ENCODE measurements at regions not wholly inside any gene's neighbourhood (a gene's known extent, or its start where the extent isn't known, plus 50 kb on each side); places are given as distances from the start of the nearest gene placed in this dataset.

- peak overlapping the region; percentile 83 for H3K27ac ChIP-seq
- no peaks in the 10 kb centered on the region for H3K27me3 ChIP-seq (ENCODE audit: insufficient read depth, low read depth)
- peaks cover 28% of the 10 kb centered on the region for H3F3A ChIP-seq (ENCODE audit: insufficient read depth, low read depth)
- ChIA-PET CTCF (interaction anchor here (0.7 kb wide), 2 partner anchors 23 to 189 kb away, joined by 4 to 16 read pairs; no protein-coding TSS in a partner anchor), POLR2A (ENCODE audit: unreplicated experiment) (no interaction called here)
- no peaks in the 10 kb centered on the region for H3K9me2 ChIP-seq (ENCODE audit: insufficient read depth)
- H3K4me3 ChIP-seq = peak overlapping the region; percentile 23; the same call in 1 of the 2 replicates
- no TSS peak for BruUV-seq (replicated peaks)
- peak; percentile 81 to 91 for DNase-seq
- H3K4me2 ChIP-seq = peak overlapping the region; percentile 69
- no peaks in the 10 kb centered on the region for H3K36me3 ChIP-seq (ENCODE audit: low read depth)
- 0 out of 2 replicates have a peak overlapping the region, but pooled peaks have one; percentile 9 for H2AFZ ChIP-seq
- H3K79me2 ChIP-seq (ENCODE audit: low read depth) = no peaks in the 10 kb centered on the region
- TF ChIP-seq EZH2 (IDR thresholded peaks at IDR 0.05; ENCODE audit: low read depth) = no peak
- TF ChIP-seq, protein P1, sequence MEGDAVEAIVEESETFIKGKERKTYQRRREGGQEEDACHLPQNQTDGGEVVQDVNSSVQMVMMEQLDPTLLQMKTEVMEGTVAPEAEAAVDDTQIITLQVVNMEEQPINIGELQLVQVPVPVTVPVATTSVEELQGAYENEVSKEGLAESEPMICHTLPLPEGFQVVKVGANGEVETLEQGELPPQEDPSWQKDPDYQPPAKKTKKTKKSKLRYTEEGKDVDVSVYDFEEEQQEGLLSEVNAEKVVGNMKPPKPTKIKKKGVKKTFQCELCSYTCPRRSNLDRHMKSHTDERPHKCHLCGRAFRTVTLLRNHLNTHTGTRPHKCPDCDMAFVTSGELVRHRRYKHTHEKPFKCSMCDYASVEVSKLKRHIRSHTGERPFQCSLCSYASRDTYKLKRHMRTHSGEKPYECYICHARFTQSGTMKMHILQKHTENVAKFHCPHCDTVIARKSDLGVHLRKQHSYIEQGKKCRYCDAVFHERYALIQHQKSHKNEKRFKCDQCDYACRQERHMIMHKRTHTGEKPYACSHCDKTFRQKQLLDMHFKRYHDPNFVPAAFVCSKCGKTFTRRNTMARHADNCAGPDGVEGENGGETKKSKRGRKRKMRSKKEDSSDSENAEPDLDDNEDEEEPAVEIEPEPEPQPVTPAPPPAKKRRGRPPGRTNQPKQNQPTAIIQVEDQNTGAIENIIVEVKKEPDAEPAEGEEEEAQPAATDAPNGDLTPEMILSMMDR (conservative IDR thresholded peaks at IDR 0.05) = no peak
- H3K4me1 ChIP-seq (replicated peaks; ENCODE audit: insufficient read depth) = peaks cover 51% of the 10 kb centered on the region
- H4K20me1 ChIP-seq (ENCODE audit: insufficient read depth) = no peaks in the 10 kb centered on the region
- no peaks in the 10 kb centered on the region for H3K9me3 ChIP-seq (ENCODE audit: insufficient read depth, low read depth)
- intact Hi-C loops (cut with micrococcal nuclease; ENCODE audit: unreplicated experiment) = loop anchor here (1.0 to 5.0 kb wide), 5 partner anchors 14 to 649 kb away; no protein-coding TSS in a partner anchor
Measured at GRCh38 chr1:56376188-56376984, 203.0 kb downstream of the PLPP3 start.

GRCh38 chr1:56375326-56375804 lies 204.0 kb downstream of the PLPP3 start:
- Histone ChIP-seq H4K20me1 (ENCODE audit: insufficient read depth) (no peaks in the 10 kb centered on the region), H3K36me3 (ENCODE audit: low read depth) (no peaks in the 10 kb centered on the region), H3K4me1 (replicated peaks; ENCODE audit: insufficient read depth) (peaks cover 51% of the 10 kb centered on the region), H3K27me3 (ENCODE audit: insufficient read depth, low read depth) (no peaks in the 10 kb centered on the region), H2AFZ (no peak overlapping the region), H3K9me3 (ENCODE audit: insufficient read depth, low read depth) (no peaks in the 10 kb centered on the region), H3K4me2 (peak overlapping the region; percentile 69), H3K9me2 (ENCODE audit: insufficient read depth) (no peaks in the 10 kb centered on the region), H3F3A (ENCODE audit: insufficient read depth, low read depth) (peaks cover 28% of the 10 kb centered on the region), H3K27ac (peak overlapping the region; percentile 83), H3K79me2 (ENCODE audit: low read depth) (no peaks in the 10 kb centered on the region), H3K4me3 (peak overlapping the region; percentile 23; the same call in 1 of the 2 replicates)
- intact Hi-C loops (cut with micrococcal nuclease; ENCODE audit: unreplicated experiment) = loop anchor here (2.0 to 5.0 kb wide), 3 partner anchors 89 to 648 kb away; no protein-coding TSS in a partner anchor
- CTCF ChIA-PET = interaction anchor here (0.6 to 0.7 kb wide), 3 partner anchors 22 to 474 kb away, joined by 3 to 4 read pairs (median 4); no protein-coding TSS in a partner anchor
- peak in 1 of 2 experiments; percentile 76 for DNase-seq
- BruUV-seq (replicated peaks) = no TSS peak
- TF ChIP-seq EZH2 (IDR thresholded peaks at IDR 0.05; ENCODE audit: low read depth) = no peak
- TF ChIP-seq, protein P1 (conservative IDR thresholded peaks at IDR 0.05) = no peak
- POLR2A ChIA-PET (ENCODE audit: unreplicated experiment) = interaction anchor here (0.7 kb wide), 1 partner anchor 461 kb away, joined by 4 read pairs; no protein-coding TSS in a partner anchor

DNA sequence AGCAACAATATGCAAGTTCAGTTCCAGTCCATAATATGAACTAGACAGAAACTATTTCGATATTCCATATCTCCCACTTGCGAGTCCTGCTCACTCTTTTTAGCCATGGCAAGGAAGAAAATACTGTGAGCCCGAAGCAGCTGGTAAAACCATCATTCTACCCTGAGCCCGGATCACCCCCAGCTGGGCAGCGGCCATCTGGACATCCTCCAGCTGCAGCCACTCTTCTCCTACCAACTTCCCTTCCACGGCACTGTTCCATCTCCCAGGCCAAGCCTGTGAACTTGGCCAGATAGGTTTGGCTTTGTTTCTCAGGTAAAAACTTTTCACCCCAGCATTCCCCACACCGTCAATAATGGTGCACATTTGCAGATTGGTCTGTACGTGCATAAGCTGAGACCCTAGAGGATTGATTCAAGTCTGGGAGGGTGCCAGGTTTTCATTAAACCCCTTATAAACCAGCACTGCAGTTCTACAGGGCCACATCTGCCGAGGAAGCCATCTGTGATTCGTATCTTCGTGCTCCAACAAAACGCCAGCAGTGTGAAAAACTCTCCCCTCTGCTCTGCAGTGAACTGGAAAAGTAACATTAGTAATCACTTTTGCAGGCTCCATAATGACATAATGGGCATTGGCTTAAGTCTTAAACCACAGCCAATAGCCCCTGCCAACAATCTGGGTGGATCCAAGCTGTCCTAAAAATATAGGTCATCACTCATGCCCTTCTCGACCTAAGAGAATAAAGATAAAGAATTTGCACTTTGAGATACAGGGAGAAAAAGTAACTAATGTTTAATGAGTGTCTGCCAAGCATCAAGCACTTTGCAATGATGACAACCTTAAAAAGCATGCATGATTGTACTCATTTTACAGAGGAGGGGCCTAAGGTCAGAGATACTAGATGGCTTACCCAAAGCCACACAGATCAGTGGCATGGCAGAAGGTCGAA lies 205.1 kb downstream of the PLPP3 start:
- TF ChIP-seq EZH2 (IDR thresholded peaks at IDR 0.05; ENCODE audit: low read depth) = no peak
- TF ChIP-seq, protein P1 (conservative IDR thresholded peaks at IDR 0.05) = no peak
- Histone ChIP-seq H3K4me2 (peak overlapping the region; percentile 69), H3K36me3 (ENCODE audit: low read depth) (no peaks in the 10 kb centered on the region), H3K4me3 (no peak overlapping the region), H3K9me2 (ENCODE audit: insufficient read depth) (no peaks in the 10 kb centered on the region), H3K27ac (no peak overlapping the region), H3K9me3 (ENCODE audit: insufficient read depth, low read depth) (no peaks in the 10 kb centered on the region), H2AFZ (no peak overlapping the region), H3K79me2 (ENCODE audit: low read depth) (no peaks in the 10 kb centered on the region), H3K27me3 (ENCODE audit: insufficient read depth, low read depth) (no peaks in the 10 kb centered on the region), H3K4me1 (replicated peaks; ENCODE audit: insufficient read depth) (peaks cover 51% of the 10 kb centered on the region), H4K20me1 (ENCODE audit: insufficient read depth) (no peaks in the 10 kb centered on the region), H3F3A (ENCODE audit: insufficient read depth, low read depth) (peaks cover 28% of the 10 kb centered on the region)
- POLR2A ChIA-PET (ENCODE audit: unreplicated experiment) = no interaction called here
- CTCF ChIA-PET = interaction anchor here (0.7 kb wide), 1 partner anchor 23 kb away, joined by 3 read pairs; no protein-coding TSS in a partner anchor
- DNase-seq = peak; percentile 20 to 69
- intact Hi-C loops (cut with micrococcal nuclease; ENCODE audit: unreplicated experiment) = loop anchor here (2.0 kb wide), 1 partner anchor 87 kb away; no protein-coding TSS in a partner anchor
- BruUV-seq (replicated peaks) = no TSS peak
